ENCODE measurements at regions not wholly inside any gene's neighbourhood (a gene's known extent, or its start where the extent isn't known, plus 50 kb on each side); places are given as distances from the start of the nearest gene placed in this dataset.

- Histone ChIP-seq H3F3A (ENCODE audit: insufficient read depth, low read length, poor library complexity, severe bottlenecking) (no peaks in the 10 kb centered on the region), H3K9ac (ENCODE audit: low read length) (no peak overlapping the region), H3K4me2 (ENCODE audit: low read length) (no peak overlapping the region), H3K36me3 (ENCODE audit: insufficient read depth, low read length) (no peaks in the 10 kb centered on the region), H4K20me1 (ENCODE audit: insufficient read depth) (no peaks in the 10 kb centered on the region), H3K9me2 (ENCODE audit: insufficient read depth, low read length) (no peaks in the 10 kb centered on the region), H3K79me2 (replicated peaks; ENCODE audit: insufficient read depth, low read length) (no peaks in the 10 kb centered on the region), H3K27ac (ENCODE audit: low read length) (no peak overlapping the region), H3K27me3 (ENCODE audit: insufficient read depth, low read depth, low read length) (no peaks in the 10 kb centered on the region), H3K4me3 (ENCODE audit: low read length) (no peak overlapping the region), H3K9me3 (ENCODE audit: low read length) (no peaks in the 10 kb centered on the region), H2AFZ (ENCODE audit: low read depth, low read length) (no peak overlapping the region)
- TF ChIP-seq CTCF (IDR thresholded peaks at IDR 0.05; ENCODE audit: poor library complexity, severe bottlenecking) (no peak), POLR2AphosphoS5 (IDR thresholded peaks at IDR 0.05) (no peak), RAD21 (conservative IDR thresholded peaks at IDR 0.05) (no peak), MXI1 (conservative IDR thresholded peaks at IDR 0.05; ENCODE audit: poor library complexity, severe bottlenecking) (no peak), SMC3 (conservative IDR thresholded peaks at IDR 0.05; ENCODE audit: poor library complexity) (no peak), EZH2 (IDR thresholded peaks at IDR 0.05; ENCODE audit: borderline replicate concordance, insufficient read depth, low read length, poor library complexity, severe bottlenecking) (no peak), TAF1 (IDR thresholded peaks at IDR 0.05; ENCODE audit: low read depth) (no peak), REST (IDR thresholded peaks at IDR 0.05; ENCODE audit: borderline replicate concordance) (no peak), EP300 (conservative IDR thresholded peaks at IDR 0.05; ENCODE audit: poor library complexity, severe bottlenecking) (no peak)
These were observed 124.9 kb downstream of the GXYLT1 start for GRCh38 chr12:42019746-42020145.

- Histone ChIP-seq H3K9me3 (ENCODE audit: low read length) (no peaks in the 10 kb centered on the region), H3F3A (ENCODE audit: insufficient read depth, low read length, poor library complexity, severe bottlenecking) (no peaks in the 10 kb centered on the region), H3K36me3 (ENCODE audit: insufficient read depth, low read length) (no peaks in the 10 kb centered on the region), H3K9ac (ENCODE audit: low read length) (no peak overlapping the region), H3K9me2 (ENCODE audit: insufficient read depth, low read length) (no peaks in the 10 kb centered on the region), H3K4me2 (ENCODE audit: low read length) (no peak overlapping the region), H2AFZ (ENCODE audit: low read depth, low read length) (no peak overlapping the region), H3K4me3 (ENCODE audit: low read length) (no peak overlapping the region), H3K79me2 (replicated peaks; ENCODE audit: insufficient read depth, low read length) (no peaks in the 10 kb centered on the region), H3K27me3 (ENCODE audit: insufficient read depth, low read depth, low read length) (no peaks in the 10 kb centered on the region), H4K20me1 (ENCODE audit: insufficient read depth) (no peaks in the 10 kb centered on the region), H3K27ac (ENCODE audit: low read length) (no peak overlapping the region)
- no peak for TF ChIP-seq MXI1 (conservative IDR thresholded peaks at IDR 0.05; ENCODE audit: poor library complexity, severe bottlenecking)
- no peak for TF ChIP-seq POLR2AphosphoS5 (IDR thresholded peaks at IDR 0.05)
- TF ChIP-seq CTCF (IDR thresholded peaks at IDR 0.05; ENCODE audit: poor library complexity, severe bottlenecking): no peak
- TF ChIP-seq SMC3 (conservative IDR thresholded peaks at IDR 0.05; ENCODE audit: poor library complexity): no peak
These were observed 127.6 kb downstream of the GXYLT1 start for GRCh38 chr12:42017051-42017450.

All from neural cell (in vitro differentiated cells).